OCI-LY7 (cell line): ENCODE measurements at regions not wholly inside any gene's neighbourhood (a gene's known extent, or its start where the extent isn't known, plus 50 kb on each side); places are given as distances from the start of the nearest gene placed in this dataset.

Experiments used
- CTCF ChIP-seq: fragments of 200-600 bp; sonication (generic); conservative IDR thresholded peaks from 2 replicates; pipeline ENCODE4 v1.5.1; 2014; ENCODE audit warnings: mild to moderate bottlenecking, antibody characterized with exemption, low read length, moderate library complexity, mixed read lengths
- EZH2phosphoT487 ChIP-seq: fragments of 200-600 bp; sonication (generic); IDR thresholded peaks from 2 replicates; pipeline ENCODE4 v1.6.1; 2018; ENCODE audit warnings: low read depth, borderline replicate concordance, mild to moderate bottlenecking, mixed run types, antibody characterized with exemption, low read length, moderate library complexity, mixed read lengths

- TF ChIP-seq CTCF (no peak), EZH2phosphoT487 (no peak)
These were observed 87.5 kb downstream of the CHCHD4 start for GRCh38 chr3:14037211-14037610.
